Fibroblast of lung (primary cell): ENCODE measurements at regions not wholly inside any gene's neighbourhood (a gene's known extent, or its start where the extent isn't known, plus 50 kb on each side); places are given as distances from the start of the nearest gene placed in this dataset.

Experiments
- EZH2 ChIP-seq: IDR thresholded peaks from 2 replicates; pipeline ENCODE4 v1.5.1; 2012; ENCODE audit warnings: low read length, control low read depth, mild to moderate bottlenecking; ENCODE audit errors: missing control alignments
- TF ChIP-seq, protein P1 (sequence below), 2 donors: IDR thresholded peaks in 1 of 2; conservative IDR thresholded peaks in 1 of 2; 1 replicate in 1 of 2; 2 replicates in 1 of 2; pipeline ENCODE4 v1.5.1; 2011 to 2012; ENCODE audit warnings: low read length in 2 of 2, control low read depth in 1 of 2, inconsistent platforms in 1 of 2, low read depth in 1 of 2, mild to moderate bottlenecking in 1 of 2

DNA sequence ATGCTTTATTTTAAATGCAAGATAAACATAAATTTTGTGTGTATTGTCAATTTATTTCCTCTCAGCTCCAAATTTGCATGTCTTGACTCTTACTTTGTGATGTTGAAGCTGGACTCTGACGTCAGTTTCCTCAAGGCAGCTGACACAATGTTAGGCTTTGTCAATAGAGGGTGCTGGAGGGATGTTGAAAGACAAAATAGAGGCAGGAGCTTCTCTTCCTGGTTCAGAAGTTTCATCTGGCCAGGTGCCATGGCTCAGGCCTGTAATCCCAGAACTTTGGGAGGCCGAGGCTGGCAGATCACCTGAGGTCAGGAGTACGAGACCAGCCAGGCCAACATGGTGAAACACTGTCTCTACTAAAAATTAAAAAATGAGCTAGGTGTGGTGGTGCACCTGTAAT is 408.6 kb downstream of the GBE1 start:
- TF ChIP-seq, protein P1, sequence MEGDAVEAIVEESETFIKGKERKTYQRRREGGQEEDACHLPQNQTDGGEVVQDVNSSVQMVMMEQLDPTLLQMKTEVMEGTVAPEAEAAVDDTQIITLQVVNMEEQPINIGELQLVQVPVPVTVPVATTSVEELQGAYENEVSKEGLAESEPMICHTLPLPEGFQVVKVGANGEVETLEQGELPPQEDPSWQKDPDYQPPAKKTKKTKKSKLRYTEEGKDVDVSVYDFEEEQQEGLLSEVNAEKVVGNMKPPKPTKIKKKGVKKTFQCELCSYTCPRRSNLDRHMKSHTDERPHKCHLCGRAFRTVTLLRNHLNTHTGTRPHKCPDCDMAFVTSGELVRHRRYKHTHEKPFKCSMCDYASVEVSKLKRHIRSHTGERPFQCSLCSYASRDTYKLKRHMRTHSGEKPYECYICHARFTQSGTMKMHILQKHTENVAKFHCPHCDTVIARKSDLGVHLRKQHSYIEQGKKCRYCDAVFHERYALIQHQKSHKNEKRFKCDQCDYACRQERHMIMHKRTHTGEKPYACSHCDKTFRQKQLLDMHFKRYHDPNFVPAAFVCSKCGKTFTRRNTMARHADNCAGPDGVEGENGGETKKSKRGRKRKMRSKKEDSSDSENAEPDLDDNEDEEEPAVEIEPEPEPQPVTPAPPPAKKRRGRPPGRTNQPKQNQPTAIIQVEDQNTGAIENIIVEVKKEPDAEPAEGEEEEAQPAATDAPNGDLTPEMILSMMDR (conservative IDR thresholded peaks at IDR 0.05 in 1 of 2, IDR thresholded peaks at IDR 0.05 in 1 of 2; ENCODE audit: low read depth in 1 of 2, low read length in 2 of 2): no peak
- no peak for TF ChIP-seq EZH2
